Osteocyte (in vitro differentiated cells): ENCODE measurements at regions not wholly inside any gene's neighbourhood (a gene's known extent, or its start where the extent isn't known, plus 50 kb on each side); places are given as distances from the start of the nearest gene placed in this dataset.

Experiments
- DNase-seq: peaks from one replicate; pipeline ENCODE4 v3.0.0; 2021; ENCODE audit warnings: mixed read lengths; ENCODE audit not compliant: unreplicated experiment; ENCODE audit errors: extremely low spot score
- H3K27ac Mint-ChIP-seq: one replicate; pipeline ENCODE4 v1.8.0; 2021; ENCODE audit warnings: mild to moderate bottlenecking, mixed read lengths; ENCODE audit not compliant: unreplicated experiment
- H3K27me3 Mint-ChIP-seq: one replicate; pipeline ENCODE4 v1.8.0; 2021; ENCODE audit warnings: mixed read lengths; ENCODE audit not compliant: unreplicated experiment
- H3K36me3 Mint-ChIP-seq: one replicate; pipeline ENCODE4 v1.8.0; 2021; ENCODE audit warnings: mixed read lengths; ENCODE audit not compliant: unreplicated experiment
- H3K4me1 Mint-ChIP-seq: one replicate; pipeline ENCODE4 v1.8.0; 2021; ENCODE audit warnings: mixed read lengths; ENCODE audit not compliant: unreplicated experiment
- H3K4me3 Mint-ChIP-seq: one replicate; pipeline ENCODE4 v1.8.0; 2021; ENCODE audit warnings: mild to moderate bottlenecking, moderate library complexity, mixed read lengths; ENCODE audit not compliant: unreplicated experiment
- H3K9me3 Mint-ChIP-seq: one replicate; pipeline ENCODE4 v1.8.0; 2021; ENCODE audit warnings: mixed read lengths; ENCODE audit not compliant: unreplicated experiment
- CTCF ChIP-seq: fragments of 200-600 bp; sonication (generic); IDR thresholded peaks from 2 replicates; pipeline ENCODE4 v1.5.0; 2021; ENCODE audit warnings: antibody characterized with exemption, mild to moderate bottlenecking, moderate library complexity

- no peaks in the 10 kb centered on the region for H3K27me3 Mint-ChIP-seq
- H3K27ac Mint-ChIP-seq = no peak overlapping the region
- H3K4me3 Mint-ChIP-seq = no peak overlapping the region
- peaks cover 3% of the 10 kb centered on the region for H3K9me3 Mint-ChIP-seq
- TF ChIP-seq CTCF = no peak
- no peaks in the 10 kb centered on the region for H3K36me3 Mint-ChIP-seq
- peaks cover 15% of the 10 kb centered on the region for H3K4me1 Mint-ChIP-seq
- DNase-seq = no peak
Measured at GRCh38 chr3:144167634-144168033, 196.0 kb downstream of the DIPK2A start.

GRCh38 chr3:144173491-144173890, 201.9 kb downstream of the DIPK2A start:
- H3K27me3 Mint-ChIP-seq = no peaks in the 10 kb centered on the region
- H3K4me3 Mint-ChIP-seq = no peak overlapping the region
- DNase-seq = no peak
- no peaks in the 10 kb centered on the region for H3K4me1 Mint-ChIP-seq
- TF ChIP-seq CTCF = no peak
- H3K36me3 Mint-ChIP-seq = no peaks in the 10 kb centered on the region
- H3K27ac Mint-ChIP-seq = no peak overlapping the region
- H3K9me3 Mint-ChIP-seq = no peaks in the 10 kb centered on the region

- Mint-ChIP-seq H3K27me3 (no peaks in the 10 kb centered on the region), H3K27ac (no peak overlapping the region), H3K4me1 (no peaks in the 10 kb centered on the region), H3K4me3 (no peak overlapping the region), H3K36me3 (no peaks in the 10 kb centered on the region), H3K9me3 (no peaks in the 10 kb centered on the region)
- DNase-seq = no peak
- no peak for TF ChIP-seq CTCF
Measured at GRCh38 chr3:144175644-144176425, 204.2 kb downstream of the DIPK2A start.

GRCh38 chr3:144177649-144178048, 206.0 kb downstream of the DIPK2A start:
- Mint-ChIP-seq H3K27ac (no peak overlapping the region), H3K27me3 (no peaks in the 10 kb centered on the region), H3K36me3 (no peaks in the 10 kb centered on the region), H3K9me3 (no peaks in the 10 kb centered on the region), H3K4me1 (no peaks in the 10 kb centered on the region), H3K4me3 (no peak overlapping the region)
- TF ChIP-seq CTCF = no peak
- DNase-seq = no peak

GRCh38 chr3:144178607-144179006, 207.0 kb downstream of the DIPK2A start:
- H3K4me3 Mint-ChIP-seq = no peak overlapping the region
- no peaks in the 10 kb centered on the region for H3K36me3 Mint-ChIP-seq
- H3K27ac Mint-ChIP-seq = no peak overlapping the region
- H3K9me3 Mint-ChIP-seq = no peaks in the 10 kb centered on the region
- TF ChIP-seq CTCF = no peak
- no peaks in the 10 kb centered on the region for H3K27me3 Mint-ChIP-seq
- no peak for DNase-seq
- no peaks in the 10 kb centered on the region for H3K4me1 Mint-ChIP-seq
